ENCODE measurements at regions not wholly inside any gene's neighbourhood (a gene's known extent, or its start where the extent isn't known, plus 50 kb on each side); places are given as distances from the start of the nearest gene placed in this dataset.

- no peak for TF ChIP-seq EZH2 (IDR thresholded peaks at IDR 0.05; ENCODE audit: borderline replicate concordance, low read length)
- TF ChIP-seq, protein P1, sequence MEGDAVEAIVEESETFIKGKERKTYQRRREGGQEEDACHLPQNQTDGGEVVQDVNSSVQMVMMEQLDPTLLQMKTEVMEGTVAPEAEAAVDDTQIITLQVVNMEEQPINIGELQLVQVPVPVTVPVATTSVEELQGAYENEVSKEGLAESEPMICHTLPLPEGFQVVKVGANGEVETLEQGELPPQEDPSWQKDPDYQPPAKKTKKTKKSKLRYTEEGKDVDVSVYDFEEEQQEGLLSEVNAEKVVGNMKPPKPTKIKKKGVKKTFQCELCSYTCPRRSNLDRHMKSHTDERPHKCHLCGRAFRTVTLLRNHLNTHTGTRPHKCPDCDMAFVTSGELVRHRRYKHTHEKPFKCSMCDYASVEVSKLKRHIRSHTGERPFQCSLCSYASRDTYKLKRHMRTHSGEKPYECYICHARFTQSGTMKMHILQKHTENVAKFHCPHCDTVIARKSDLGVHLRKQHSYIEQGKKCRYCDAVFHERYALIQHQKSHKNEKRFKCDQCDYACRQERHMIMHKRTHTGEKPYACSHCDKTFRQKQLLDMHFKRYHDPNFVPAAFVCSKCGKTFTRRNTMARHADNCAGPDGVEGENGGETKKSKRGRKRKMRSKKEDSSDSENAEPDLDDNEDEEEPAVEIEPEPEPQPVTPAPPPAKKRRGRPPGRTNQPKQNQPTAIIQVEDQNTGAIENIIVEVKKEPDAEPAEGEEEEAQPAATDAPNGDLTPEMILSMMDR (IDR thresholded peaks at IDR 0.05; ENCODE audit: low read length) = no peak
Observed at GRCh38 chr12:127334365-127334764, 932.6 kb upstream of the TMEM132C start.
